Large intestine (tissue), 3 donors: ENCODE measurements at regions not wholly inside any gene's neighbourhood (a gene's known extent, or its start where the extent isn't known, plus 50 kb on each side); places are given as distances from the start of the nearest gene placed in this dataset.
A peak's percentile ranks its signal among the peaks of the same experiment; 100 is the strongest.

Source experiments
- DNase-seq, 2 donors: peaks; one replicate each; pipeline versions ENCODE4 v3.0.0 to v3.0.0-alpha.2; 2013
- H3K27ac ChIP-seq: one replicate; pipeline ENCODE4 v1.5.1; 2013; ENCODE audit warnings: low read length
- H3K27me3 ChIP-seq: 2 replicates; pipeline ENCODE4 v1.6.1; 2013; ENCODE audit warnings: low read length; ENCODE audit not compliant: control insufficient read depth, insufficient read depth
- H3K36me3 ChIP-seq: 2 replicates; pipeline ENCODE4 v1.6.1; 2013; ENCODE audit warnings: low read length; ENCODE audit not compliant: control insufficient read depth, insufficient read depth
- H3K4me1 ChIP-seq: one replicate; pipeline ENCODE4 v1.6.1; 2013; ENCODE audit warnings: low read length; ENCODE audit not compliant: control insufficient read depth, insufficient read depth
- H3K4me3 ChIP-seq: one replicate; pipeline ENCODE4 v1.5.1; 2013; ENCODE audit warnings: low read length
- H3K9me3 ChIP-seq: one replicate; pipeline ENCODE4 v1.6.1; 2013; ENCODE audit warnings: mild to moderate bottlenecking, low read depth, low read length, moderate library complexity; ENCODE audit not compliant: control insufficient read depth
- WGBS: methylation state at CpG from one replicate; pipeline ENCODE4 v1.1.5; 2013; ENCODE audit warnings: low lambda C conversion rate; ENCODE audit not compliant: insufficient coverage; 5-methylcytosine and 5-hydroxymethylcytosine counted together

- no peaks in the 10 kb centered on the region for H3K4me1 ChIP-seq
- DNase-seq, result no peak
- no peaks in the 10 kb centered on the region for H3K36me3 ChIP-seq
- H3K27me3 ChIP-seq, result no peaks in the 10 kb centered on the region
- H3K9me3 ChIP-seq, result no peaks in the 10 kb centered on the region
- no peak overlapping the region for H3K27ac ChIP-seq
- no peak overlapping the region for H3K4me3 ChIP-seq
Observed at GRCh38 chr7:79828866-79829265, 305.8 kb upstream of the GNAI1 start.

GRCh38 chr7:79823246-79823951, 311.2 kb upstream of the GNAI1 start:
- H3K4me3 ChIP-seq, result no peak overlapping the region
- WGBS, result 67% methylated on average over 1 of the region's 4 CpGs
- H3K27ac ChIP-seq, result no peak overlapping the region
- no peaks in the 10 kb centered on the region for H3K4me1 ChIP-seq
- no peaks in the 10 kb centered on the region for H3K9me3 ChIP-seq
- DNase-seq, result no peak
- no peaks in the 10 kb centered on the region for H3K27me3 ChIP-seq
- H3K36me3 ChIP-seq, result no peaks in the 10 kb centered on the region

GRCh38 chr7:79822620-79823240, 311.9 kb upstream of the GNAI1 start:
- H3K4me3 ChIP-seq, result no peak overlapping the region
- no peaks in the 10 kb centered on the region for H3K36me3 ChIP-seq
- H3K4me1 ChIP-seq, result no peaks in the 10 kb centered on the region
- H3K9me3 ChIP-seq, result no peaks in the 10 kb centered on the region
- no peak overlapping the region for H3K27ac ChIP-seq
- 88% methylated on average over 1 of the region's 2 CpGs for whole genome bisulfite sequencing
- no peak for DNase-seq
- H3K27me3 ChIP-seq, result no peaks in the 10 kb centered on the region

- no peaks in the 10 kb centered on the region for H3K27me3 ChIP-seq
- H3K36me3 ChIP-seq, result no peaks in the 10 kb centered on the region
- WGBS, result 0% methylated on average over 2 of the region's 6 CpGs
- no peak overlapping the region for H3K27ac ChIP-seq
- H3K4me3 ChIP-seq, result no peak overlapping the region
- DNase-seq, result peak; percentile 14
- H3K4me1 ChIP-seq, result no peaks in the 10 kb centered on the region
- H3K9me3 ChIP-seq, result no peaks in the 10 kb centered on the region
Observed at GRCh38 chr7:79820387-79820786, 314.2 kb upstream of the GNAI1 start.

- no peak overlapping the region for H3K27ac ChIP-seq
- no peaks in the 10 kb centered on the region for H3K27me3 ChIP-seq
- H3K36me3 ChIP-seq, result no peaks in the 10 kb centered on the region
- H3K4me1 ChIP-seq, result no peaks in the 10 kb centered on the region
- no peak overlapping the region for H3K4me3 ChIP-seq
- WGBS, result 100% methylated on average over 1 of the region's 2 CpGs
- no peak for DNase-seq
- no peaks in the 10 kb centered on the region for H3K9me3 ChIP-seq
Observed at GRCh38 chr7:79810916-79811315, 323.7 kb upstream of the GNAI1 start.

GRCh38 chr7:79806161-79806734, 328.4 kb upstream of the GNAI1 start:
- Histone ChIP-seq H3K36me3 (no peaks in the 10 kb centered on the region), H3K4me3 (no peak overlapping the region), H3K27me3 (no peaks in the 10 kb centered on the region), H3K27ac (no peak overlapping the region), H3K9me3 (no peaks in the 10 kb centered on the region), H3K4me1 (no peaks in the 10 kb centered on the region)
- DNase-seq, result no peak
- WGBS, result 69% methylated on average over 3 of the region's 6 CpGs

GRCh38 chr7:79790656-79791262, 337.3 kb upstream of the MAGI2 start:
- H3K27me3 ChIP-seq, result no peaks in the 10 kb centered on the region
- 63% methylated on average over 1 of the region's 6 CpGs for WGBS
- no peak for DNase-seq

GRCh38 chr7:79789584-79790345, 336.3 kb upstream of the MAGI2 start:
- DNase-seq, result no peak
- no peak overlapping the region for H3K27ac ChIP-seq
- H3K4me3 ChIP-seq, result no peak overlapping the region
- no peaks in the 10 kb centered on the region for H3K36me3 ChIP-seq
- H3K9me3 ChIP-seq, result no peaks in the 10 kb centered on the region
- 93% methylated on average over 1 of the region's 2 CpGs for WGBS
- no peaks in the 10 kb centered on the region for H3K27me3 ChIP-seq
- H3K4me1 ChIP-seq, result no peaks in the 10 kb centered on the region

More at GRCh38 chr7:79790656-79791262, 337.3 kb upstream of the MAGI2 start:
- H3K4me1 ChIP-seq, result no peaks in the 10 kb centered on the region
- H3K27ac ChIP-seq, result no peak overlapping the region
- H3K4me3 ChIP-seq, result no peak overlapping the region
- H3K9me3 ChIP-seq, result no peaks in the 10 kb centered on the region
- H3K36me3 ChIP-seq, result no peaks in the 10 kb centered on the region

- H3K4me3 ChIP-seq, result no peak overlapping the region
- H3K27me3 ChIP-seq, result no peaks in the 10 kb centered on the region
- DNase-seq, result no peak
- no peaks in the 10 kb centered on the region for H3K36me3 ChIP-seq
- no peaks in the 10 kb centered on the region for H3K9me3 ChIP-seq
- H3K27ac ChIP-seq, result no peak overlapping the region
- no peaks in the 10 kb centered on the region for H3K4me1 ChIP-seq
- WGBS, result 78% methylated on average over 1 of the region's 3 CpGs
Observed at GRCh38 chr7:79787623-79788022, 334.2 kb upstream of the MAGI2 start.

GRCh38 chr7:79787096-79787495, 333.6 kb upstream of the MAGI2 start:
- Histone ChIP-seq H3K27ac (no peak overlapping the region), H3K4me1 (no peaks in the 10 kb centered on the region), H3K27me3 (no peaks in the 10 kb centered on the region), H3K36me3 (no peaks in the 10 kb centered on the region), H3K4me3 (no peak overlapping the region), H3K9me3 (no peaks in the 10 kb centered on the region)
- no peak for DNase-seq
- no CpG with 5 or more reads among the region's 2 CpGs for WGBS
